Stimulated activated CD4-positive, alpha-beta T cell treated with anti-CD3 and anti-CD28 coated beads, Interleukin-12 subunit alpha, Interleukin-12 subunit beta, amount 100 ng/mL, for 24 hours (primary cell): ENCODE measurements at regions not wholly inside any gene's neighbourhood (a gene's known extent, or its start where the extent isn't known, plus 50 kb on each side); places are given as distances from the start of the nearest gene placed in this dataset.
"Not testable (repeated sequence)": the region's sequence is repeated elsewhere in the genome, so short reads cannot be mapped to it uniquely, and the experiment has no call there.

ENCODE experiments used
- DNase-seq, 2 experiments: peaks; one replicate each; pipeline ENCODE4 v3.0.0-alpha.2; 2020; ENCODE audit warnings: low read depth in 2 of 2

DNA sequence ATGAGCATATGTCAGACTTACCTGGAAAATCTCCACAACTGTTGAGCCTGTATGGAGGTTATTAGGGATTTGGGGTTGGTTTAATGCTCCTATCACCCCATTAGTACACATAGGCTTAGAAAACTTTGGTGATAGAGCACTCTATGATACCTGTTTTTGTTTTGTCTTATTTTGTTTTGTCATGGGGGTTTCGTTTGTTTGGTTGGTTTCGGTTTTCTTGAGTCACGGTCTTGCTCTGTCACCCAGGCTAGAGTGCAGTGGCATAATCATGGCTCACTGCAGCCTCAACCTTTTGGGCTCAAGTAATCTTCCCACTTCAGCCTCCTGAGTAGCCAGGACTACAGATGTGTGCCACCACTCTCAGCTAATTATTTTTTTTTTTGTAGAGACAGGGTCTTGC, 70.0 kb downstream of the MZT1 start:
- DNase-seq: no peak

DNA sequence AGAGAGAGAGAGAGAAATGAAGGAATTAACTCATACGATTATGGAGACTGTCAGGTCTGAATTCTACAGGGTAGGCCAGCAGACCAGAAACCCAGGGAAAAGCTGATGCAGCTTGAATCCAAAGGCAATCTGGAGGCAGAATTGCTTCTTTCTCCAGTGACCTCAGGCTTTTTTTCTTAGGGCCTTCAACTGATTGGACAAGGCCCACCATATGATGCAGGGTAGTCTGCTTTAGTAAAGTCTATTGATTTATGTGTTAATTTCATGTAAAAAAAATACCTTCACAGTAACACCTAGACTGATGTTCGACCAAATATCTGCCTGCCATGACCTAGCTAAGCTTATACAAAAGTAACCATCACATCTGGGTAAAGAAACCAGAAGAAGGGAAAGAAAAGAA, 71.1 kb downstream of the MZT1 start:
- no peak for DNase-seq

DNA sequence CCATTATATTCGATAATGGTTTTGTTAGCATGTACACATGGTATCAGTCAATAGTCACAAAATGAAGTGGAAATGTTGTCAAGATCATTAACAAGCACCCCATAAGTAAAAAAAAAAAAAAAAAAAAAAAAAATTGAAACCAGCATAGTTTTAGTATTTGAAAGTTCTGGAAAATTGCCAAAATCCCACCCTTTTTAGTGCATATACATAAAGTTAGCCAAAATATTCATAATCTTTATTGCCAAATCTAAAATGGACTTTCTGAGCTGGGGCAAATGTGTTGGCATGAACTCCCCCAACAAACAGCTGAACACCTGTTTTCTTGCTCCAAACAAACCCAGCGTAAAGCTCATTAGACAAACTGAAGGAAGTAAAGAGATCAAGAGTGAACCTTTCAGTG, 73.9 kb downstream of the MZT1 start:
- DNase-seq: no peak

DNA sequence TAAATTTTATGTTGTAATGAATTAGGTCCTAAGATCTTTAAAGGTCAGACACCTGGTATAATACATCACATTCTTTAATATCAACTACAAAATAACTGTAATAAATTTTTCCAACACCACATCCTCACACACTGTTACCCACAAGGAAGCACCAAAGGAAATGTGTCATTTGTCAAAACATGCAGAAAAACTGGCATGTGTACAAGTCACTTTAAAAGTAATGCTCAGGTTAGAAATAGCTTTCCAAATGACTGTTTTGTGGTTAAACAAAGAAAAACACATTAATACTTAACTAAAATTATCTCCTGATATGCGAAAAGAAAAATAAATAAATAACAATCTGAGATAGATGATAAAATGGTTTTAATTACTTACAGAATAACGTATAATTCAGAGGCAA, 74.7 kb downstream of the MZT1 start:
- DNase-seq: no peak

DNA sequence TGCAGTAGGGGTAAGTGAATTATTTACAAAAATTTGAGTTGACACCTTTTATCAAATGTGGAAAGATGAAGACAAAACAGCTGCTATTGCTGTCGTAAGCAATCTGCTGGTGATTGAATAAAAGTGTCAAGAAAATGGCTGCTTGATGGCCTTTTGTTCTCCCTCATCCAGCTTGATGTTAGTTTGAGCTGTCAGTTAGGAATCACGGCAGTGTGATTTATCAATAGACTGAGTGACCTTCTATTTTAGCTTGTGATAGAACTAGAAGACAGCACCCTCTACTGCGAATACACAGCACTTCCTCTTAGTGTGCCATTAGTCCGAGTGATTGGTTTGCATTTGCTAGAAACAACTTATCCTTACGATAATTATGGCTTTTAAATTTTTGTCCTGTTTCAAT, 76.3 kb downstream of the MZT1 start:
- no peak for DNase-seq

DNA sequence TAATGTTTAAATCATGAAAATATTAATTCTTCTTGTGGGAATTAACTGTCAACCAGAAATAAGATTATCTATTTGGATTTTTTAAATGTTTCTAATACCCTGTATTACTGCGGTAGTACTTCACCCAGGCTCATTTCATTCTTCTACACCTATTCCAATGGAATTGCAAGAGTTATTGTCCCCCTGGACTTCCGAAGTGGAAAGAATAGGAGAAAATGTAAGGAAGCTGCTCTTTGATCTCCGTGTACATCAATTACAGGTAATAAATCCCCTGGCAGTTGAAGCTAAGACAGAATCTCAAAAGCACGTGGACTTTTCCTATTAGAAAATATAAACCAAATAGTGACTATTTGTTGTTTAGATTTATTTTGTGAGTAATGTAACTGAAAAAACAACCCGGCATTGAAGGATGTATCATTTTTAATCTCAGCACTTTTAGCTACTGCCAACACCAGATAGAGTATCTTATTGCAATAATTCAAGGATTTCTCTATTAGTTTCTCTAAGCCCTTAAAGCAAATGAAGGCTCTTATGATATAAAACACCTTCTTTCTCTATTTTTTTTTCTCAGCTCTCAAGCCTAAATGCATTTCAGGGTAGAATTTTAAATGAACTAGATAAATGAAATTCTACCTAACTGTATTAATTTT, 77.3 kb downstream of the MZT1 start:
- no peak for DNase-seq

DNA sequence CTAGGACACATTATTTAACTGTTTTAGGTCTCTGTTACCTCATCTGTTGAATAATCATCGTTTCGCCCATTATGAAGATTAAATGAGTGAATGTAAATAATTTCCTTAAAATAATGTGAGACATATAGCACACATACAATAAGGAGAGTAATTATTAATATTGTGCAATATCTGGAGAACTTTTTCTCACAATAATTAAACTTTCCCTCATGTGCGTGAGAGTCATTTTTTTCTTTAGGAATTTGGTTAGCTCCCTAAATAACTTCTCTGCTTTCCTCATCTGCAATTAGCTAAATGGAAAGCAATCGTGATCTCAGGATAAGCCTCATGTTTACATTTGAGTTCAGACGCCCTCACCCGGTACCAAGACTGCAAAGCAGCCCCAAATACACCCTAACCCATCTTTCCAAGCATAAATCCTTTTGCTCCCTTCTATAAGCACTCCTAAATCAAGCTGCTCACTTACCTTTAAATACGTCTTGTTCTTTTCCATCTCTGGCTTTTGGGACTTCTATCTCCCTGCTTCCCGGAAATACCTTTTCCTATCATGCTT, 78.8 kb downstream of the MZT1 start:
- DNase-seq: no peak

DNA sequence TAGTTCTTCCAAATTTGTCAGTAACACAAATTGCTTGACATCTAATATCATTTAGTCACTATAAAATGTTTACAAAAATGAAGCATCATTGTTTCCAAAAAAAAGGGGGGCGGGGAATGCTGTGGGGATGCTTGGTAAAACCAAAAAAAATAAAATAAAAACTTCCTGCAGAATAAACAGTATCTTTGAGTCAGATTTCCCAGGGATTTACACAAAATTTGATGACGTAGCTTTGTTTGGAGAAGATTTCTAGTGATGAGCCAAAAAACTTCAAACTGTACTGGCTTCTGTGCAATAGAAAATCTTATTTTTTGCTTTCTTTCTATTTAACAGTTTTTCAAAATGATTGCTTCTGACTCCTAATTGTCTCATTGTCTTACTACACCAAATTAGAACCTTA, 80.0 kb downstream of the MZT1 start:
- DNase-seq: no peak

DNA sequence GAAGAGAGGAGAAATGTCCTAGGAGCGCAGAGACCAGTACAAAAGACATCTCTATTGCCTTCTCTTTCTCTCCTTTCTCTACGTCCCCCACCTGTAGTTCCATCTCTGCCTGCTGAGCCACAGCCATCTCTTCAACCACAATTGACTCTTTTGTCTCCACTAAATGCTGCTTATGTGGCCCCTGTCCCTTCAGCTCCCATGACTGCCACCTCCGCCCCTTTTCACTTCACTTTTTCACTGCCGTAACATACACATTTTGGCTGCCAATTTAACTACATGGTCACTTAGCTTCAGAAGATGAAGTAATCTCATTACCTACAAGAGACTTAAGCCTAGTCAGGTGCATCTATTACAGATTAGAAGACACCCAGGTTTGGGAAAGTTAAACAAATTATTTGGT, 81.9 kb downstream of the MZT1 start:
- no peak for DNase-seq

DNA sequence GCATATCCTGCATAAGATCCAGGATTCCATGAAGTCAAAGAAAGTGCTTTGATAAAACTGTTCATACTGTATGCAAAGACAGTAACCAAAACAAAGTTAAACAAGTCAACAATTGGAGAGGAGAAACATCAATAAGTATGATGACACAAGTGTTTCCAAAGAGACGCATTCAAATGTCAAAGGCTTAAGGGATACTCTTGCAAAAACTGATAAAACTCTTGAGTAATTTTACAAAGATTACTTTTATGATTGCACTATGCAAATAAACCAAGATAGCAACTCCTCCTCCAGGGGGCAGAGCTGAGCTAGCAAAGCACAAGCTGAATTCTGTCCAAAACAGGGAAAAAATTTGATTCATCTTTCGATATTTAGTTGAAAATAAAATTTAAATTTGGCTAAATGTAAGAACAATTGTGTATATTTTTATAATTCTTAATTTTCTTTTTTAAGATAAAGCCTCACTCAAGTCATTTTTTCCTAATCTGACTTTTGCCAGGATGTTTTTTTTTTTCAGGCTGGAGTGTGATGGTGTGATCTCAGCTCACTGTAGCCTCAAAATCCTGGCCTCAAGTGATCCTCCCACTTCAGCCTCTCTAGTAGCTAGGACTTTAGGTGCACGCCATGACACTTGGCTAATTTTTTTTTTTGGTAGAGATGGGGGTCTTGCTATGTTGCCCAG, 84.0 kb downstream of the MZT1 start:
- DNase-seq: peak in 1 of 2 experiments; percentile 54

DNA sequence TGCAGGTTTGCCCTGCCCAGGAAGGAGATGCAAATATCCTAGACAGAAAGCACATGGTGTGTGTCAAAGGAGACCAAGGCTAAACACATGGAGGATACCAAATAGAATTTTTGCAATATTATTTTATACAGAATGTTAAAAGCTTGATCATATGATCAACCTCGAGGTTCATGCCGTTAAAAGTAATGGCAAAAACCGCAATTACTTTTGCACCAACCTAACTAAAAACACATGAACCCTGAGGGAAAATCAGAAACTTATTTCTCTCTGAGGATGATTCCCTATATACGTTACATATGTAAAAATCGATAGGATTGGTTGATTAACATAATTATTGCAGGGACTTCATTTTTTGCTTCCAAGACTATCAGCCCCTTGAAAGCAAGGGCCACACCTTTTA, 88.1 kb downstream of the MZT1 start:
- no peak for DNase-seq

DNA sequence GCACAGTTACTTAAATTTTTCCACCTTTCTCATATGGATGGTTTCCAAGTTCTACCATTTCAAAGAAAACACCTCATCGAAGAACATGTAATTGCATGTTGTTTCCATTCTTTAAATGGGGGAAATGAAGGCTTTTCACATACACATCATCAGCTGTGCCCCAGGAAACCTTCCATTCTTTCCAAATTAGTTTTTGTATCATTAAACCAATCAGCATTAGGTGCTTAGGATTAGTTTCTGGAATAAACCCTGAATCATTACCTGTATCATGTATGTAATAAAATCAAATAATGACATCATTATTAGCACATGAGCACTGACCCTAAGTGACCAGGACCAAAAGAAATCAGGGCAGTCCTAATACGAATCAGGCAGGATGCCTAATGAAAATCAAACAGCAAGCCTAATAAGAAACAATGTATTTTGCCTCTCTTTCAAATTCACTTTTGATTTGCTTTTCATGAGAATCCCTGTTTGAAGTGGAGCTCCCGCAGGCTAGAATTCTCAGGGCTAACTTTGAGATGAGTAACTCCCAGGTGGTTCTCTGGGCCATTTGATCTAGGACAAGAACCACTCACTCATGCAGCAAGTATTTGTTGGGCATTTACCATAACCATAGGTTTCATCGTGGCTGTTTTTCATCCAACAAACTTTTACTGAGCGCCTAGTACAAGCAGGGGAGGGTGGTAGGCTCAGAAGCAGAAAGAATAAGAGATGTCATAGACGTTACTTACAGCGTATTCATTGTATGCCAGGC, 89.2 kb downstream of the MZT1 start:
- no peak for DNase-seq

DNA sequence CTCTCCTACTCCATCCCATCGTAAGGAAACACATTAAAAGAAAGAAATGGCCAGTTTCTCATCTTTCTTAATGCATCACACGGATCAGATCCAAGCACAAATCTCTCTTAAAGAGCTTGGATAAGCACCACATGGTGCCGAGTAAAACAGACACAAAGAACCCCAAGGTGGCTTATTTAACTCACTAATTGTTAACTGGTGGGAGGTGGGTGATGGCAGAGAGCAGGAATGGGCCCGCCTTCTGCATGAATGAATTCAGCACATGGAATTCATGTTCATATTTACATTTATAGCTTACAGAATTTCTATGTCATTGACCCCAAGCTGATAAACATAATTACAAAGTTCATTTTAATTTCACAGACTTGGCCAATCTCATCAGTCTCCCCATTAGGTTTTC, 89.9 kb downstream of the MZT1 start:
- DNase-seq: no peak

DNA sequence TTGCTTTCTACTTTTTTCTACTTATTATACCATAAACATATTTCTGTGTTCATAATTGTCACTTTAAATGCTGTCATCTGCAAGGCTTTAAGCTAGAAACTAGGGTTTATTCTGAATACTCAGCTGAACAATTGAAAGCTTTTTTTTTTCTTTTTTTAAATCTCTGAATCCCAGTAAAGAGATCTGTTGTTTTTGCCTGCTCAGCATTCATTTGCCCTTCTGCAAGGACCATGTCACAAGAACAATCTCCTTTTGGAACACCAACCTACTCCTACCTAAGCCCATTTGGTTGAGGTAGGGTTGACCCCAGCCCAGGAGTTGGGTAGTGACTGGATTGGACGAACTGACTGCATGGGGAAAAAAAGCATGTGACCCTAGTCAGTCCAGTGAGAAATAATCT, 92.6 kb downstream of the MZT1 start:
- DNase-seq: no peak

DNA sequence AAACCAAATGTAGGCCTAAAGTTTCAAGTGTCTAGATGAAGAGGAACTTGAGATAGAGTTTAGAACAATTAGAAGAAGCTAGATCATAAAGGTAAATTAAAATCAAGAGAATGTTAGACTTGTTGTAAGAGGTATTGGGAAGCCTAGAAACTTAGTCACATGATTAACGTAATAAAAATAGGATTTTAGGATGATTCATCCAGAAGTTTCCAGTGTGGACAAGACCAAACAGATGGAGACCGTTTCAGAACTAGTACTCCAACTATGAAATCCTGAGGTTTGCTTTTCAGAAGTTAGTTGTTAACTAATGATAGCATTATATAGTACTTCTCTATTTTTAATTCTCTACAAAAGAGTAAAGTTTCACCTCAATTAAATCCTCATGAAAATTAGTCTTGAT, 104.9 kb downstream of the MZT1 start:
- no peak for DNase-seq

DNA sequence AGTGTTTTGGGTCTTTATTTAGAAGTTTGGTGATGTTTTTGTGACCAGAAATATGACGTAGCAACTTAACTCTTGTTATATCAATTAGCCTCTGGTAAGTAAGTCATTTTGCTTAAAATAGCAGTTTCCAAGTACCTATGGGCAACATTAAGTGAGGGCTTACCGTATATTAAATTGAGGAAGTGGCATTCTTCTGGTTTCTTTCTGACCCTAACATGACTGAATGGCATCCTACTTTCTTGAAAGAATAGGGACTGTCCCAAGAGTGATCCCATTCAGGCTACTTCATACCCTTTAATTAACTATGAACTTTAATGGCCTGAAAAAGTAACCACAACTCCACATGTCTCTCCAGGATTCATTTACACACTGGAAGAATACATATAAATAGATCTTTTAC, 106.6 kb downstream of the MZT1 start:
- no peak for DNase-seq

DNA sequence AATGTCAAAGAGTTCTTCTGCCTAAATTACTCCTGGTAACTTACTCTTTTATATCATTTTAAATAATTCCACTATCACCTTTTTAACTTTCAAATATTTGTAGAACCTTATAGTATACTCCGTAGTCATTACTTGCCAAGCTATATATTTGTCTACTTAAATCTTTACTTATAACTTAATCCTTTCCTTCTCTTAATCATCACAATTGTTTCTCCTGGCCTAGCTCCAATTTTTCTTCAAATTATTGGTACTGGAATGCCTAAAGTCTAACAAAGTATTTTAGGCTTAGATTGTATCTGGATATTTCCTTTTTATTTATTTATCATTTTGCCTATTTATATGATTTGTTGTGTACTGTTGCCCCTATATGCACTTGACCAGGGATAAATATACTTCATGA, 109.5 kb downstream of the MZT1 start:
- DNase-seq: no peak

DNA sequence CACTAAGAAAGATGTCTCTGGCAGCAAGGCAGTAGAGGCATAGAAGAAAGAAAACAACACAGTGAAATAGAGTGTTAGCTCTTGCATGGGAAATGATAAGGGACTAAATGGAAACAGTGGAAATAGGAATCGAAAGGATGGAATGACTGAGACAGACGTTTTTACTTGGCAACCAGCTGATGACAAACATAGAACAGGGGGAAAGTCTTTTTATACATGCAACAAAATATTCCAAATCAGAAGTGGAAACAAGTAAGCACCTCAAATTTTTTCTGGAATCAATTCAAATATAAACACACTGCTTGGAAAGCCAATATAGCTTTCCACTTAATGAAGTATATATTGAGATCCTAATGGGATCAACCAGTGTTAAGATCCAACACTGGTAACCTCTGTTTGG, 110.2 kb downstream of the MZT1 start:
- no peak for DNase-seq

DNA sequence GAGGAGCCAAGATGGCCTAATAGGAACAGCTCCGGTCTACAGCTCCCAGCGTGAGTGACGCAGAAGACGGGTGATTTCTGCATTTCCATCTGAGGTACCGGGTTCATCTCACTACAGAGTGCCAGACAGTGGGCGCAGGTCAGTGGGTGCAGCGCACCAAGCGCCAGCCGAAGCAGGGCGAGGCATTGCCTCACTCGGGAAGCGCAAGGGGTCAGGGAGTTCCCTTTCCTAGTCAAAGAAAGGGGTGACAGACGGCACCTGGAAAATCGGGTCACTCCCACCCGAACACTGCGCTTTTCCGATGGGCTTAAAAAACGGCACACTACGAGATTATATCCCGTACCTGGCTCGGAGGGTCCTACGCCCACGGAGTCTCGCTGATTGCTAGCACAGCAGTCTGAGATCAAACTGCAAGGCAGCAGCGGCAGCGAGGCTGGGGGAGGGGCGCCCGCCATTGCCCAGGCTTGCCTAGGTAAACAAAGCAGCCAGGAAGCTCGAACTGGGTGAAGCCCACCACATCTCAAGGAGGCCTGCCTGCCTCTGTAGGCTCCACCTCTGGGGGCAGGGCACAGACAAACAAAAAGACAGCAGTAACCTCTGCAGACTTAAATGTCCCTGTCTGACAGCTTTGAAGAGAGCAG, 117.1 kb downstream of the MZT1 start:
- DNase-seq: not testable (repeated sequence)

DNA sequence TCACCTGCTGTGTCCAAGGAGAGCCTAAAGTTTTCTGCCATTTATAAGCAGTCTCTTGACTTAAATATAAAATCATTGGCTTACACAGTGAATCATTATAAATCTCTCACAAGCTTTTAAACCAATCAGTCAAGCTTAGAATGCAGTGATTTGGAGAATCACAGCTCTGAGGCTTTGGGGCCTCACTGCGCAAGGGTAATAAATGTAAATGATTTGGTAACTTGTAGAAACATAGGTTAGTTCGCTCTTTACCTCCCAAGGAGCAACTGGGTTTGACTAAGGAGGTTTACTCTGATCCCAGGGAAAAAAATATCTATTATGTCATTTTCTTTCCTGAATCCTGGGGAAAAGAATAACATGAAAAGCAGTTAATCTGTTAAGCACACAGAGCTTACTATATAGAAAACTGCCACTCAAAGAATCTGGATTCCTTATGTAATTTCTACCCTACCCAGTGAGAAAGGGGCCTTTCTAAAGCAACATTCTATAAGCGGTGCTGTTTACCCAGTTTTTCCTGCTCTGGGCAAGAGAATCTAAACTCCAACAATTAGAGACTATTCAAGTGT, 128.2 kb downstream of the MZT1 start:
- DNase-seq: no peak

DNA sequence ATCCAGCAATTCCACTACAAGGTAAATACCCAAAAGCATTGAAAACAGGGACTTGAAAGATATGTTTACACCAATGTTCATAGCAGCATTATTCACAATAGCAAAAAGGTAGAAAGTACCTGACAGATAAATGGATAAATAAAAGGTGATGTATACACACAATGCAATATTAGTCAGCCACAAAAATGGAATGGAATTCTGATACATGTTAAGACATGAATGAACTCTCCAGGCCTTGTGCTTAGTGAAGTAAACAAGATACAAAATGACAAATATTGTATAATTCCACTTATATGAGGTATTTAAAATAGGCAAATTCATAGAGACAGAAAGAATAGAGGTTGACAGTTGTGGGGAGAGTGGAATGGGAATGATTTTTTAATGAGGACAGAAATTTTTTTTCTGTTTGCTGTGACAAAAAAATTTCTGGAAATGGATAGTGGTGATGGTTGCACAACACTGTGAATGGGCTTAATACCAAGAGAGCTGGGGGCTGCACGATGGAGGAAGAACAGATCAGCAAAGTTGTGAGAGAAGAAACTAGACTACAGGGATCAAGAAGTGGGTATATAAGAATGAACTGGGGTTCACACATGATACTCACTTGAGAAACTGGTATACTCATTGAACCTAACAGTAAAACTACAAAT, 137.2 kb downstream of the MZT1 start:
- DNase-seq: no peak

DNA sequence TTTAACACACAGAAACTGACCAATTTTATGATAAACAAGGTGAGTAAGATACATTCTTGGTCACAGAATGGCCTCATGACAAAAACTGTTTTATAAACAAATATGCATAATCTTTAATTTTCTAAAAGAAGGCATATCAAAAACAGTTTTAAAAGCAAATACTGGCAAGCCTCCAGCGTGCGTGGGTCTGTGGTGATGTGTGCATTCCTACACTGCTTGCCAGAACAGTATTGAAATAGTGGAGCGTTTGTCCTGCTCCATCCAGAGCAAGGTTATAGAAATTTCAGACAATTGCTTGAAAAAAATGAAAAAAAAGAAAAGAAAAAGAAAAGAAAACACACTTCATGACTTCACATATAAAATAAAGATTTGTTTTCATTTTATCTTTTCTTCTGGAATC, 140.9 kb downstream of the MZT1 start:
- no peak for DNase-seq
